H54 (cell line): ENCODE measurements at regions not wholly inside any gene's neighbourhood (a gene's known extent, or its start where the extent isn't known, plus 50 kb on each side); places are given as distances from the start of the nearest gene placed in this dataset.
"Not testable (repeated sequence)": the region's sequence is repeated elsewhere in the genome, so short reads cannot be mapped to it uniquely, and the experiment has no call there.

ENCODE experiments used
- DNase-seq: peaks from one replicate; pipeline ENCODE4 v3.0.0; 2011; ENCODE audit warnings: low spot score, mixed read lengths; ENCODE audit not compliant: insufficient read length
- FAIRE-seq: peaks from 3 replicates; lab custom pipeline; 2011; peaks lifted over from hg19 to GRCh38; lab: Jason Lieb, UNC
- POLR2A ChIP-seq: IDR thresholded peaks from 2 replicates; pipeline ENCODE4 v1.6.1; 2011; ENCODE audit warnings: low read depth, mild to moderate bottlenecking, low read length

GRCh38 chr15:60259469-60259868, 138.3 kb downstream of the ANXA2 start:
- DNase-seq = no peak
- FAIRE-seq = no peak
- TF ChIP-seq POLR2A = no peak

GRCh38 chr15:60264088-60264487, 133.7 kb downstream of the ANXA2 start:
- DNase-seq (no peak), FAIRE-seq (no peak)
- no peak for TF ChIP-seq POLR2A

DNA sequence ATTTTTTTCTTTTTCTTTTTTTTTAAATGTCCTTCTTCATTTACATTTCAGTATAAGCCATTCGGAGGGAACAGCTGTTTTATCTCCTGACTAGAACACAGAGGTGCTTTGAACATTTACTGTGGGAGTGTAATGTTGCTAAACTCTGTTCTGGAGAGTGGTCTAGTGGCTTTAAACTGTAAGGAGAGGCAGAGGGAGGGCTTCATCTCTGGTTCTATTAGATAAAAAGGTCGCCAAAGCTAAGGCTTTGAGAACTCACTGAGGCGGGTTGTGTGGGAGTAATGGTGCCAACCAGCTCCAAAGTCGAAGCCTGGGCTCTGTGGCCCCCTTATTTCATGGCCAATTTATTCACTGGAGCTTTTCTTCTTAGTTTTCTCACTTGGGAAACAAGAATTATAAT, 133.2 kb downstream of the ANXA2 start:
- no peak for DNase-seq
- FAIRE-seq = no peak
- no peak for TF ChIP-seq POLR2A

GRCh38 chr15:60265057-60265456, 132.7 kb downstream of the ANXA2 start:
- TF ChIP-seq POLR2A = no peak
- FAIRE-seq (no peak), DNase-seq (no peak)

- FAIRE-seq (no peak), DNase-seq (no peak)
- TF ChIP-seq POLR2A = no peak
Observed at GRCh38 chr15:60272623-60273022, 125.2 kb downstream of the ANXA2 start.

- no peak for DNase-seq
- no peak for FAIRE-seq
- TF ChIP-seq POLR2A = no peak
Observed at GRCh38 chr15:60275624-60276023, 122.2 kb downstream of the ANXA2 start.

- no peak for FAIRE-seq
- no peak for DNase-seq
- TF ChIP-seq POLR2A = no peak
Observed at GRCh38 chr15:60278879-60279278, 118.9 kb downstream of the ANXA2 start.

GRCh38 chr15:60280259-60280658, 117.5 kb downstream of the ANXA2 start:
- DNase-seq = no peak
- FAIRE-seq = no peak
- no peak for TF ChIP-seq POLR2A

DNA sequence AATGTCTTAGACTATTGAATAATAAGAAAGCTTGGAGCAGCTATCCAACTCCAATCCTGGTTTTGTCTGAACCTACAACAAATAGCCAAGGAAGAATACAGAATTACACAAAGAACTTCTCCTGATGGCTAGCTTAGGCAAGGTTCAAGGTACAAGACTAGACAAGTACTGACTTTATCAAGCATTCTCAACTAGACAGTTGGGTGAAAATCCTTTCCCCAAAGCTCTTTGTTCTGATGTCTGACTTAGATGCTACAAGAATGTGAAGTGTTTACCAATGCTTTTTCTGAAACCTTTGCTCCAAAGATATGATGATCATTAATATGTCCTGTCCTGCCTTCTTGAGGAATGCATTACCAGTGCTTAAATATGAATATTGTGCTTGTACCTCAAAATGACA, 113.8 kb downstream of the ANXA2 start:
- DNase-seq (no peak), FAIRE-seq (no peak)
- TF ChIP-seq POLR2A = no peak

DNA sequence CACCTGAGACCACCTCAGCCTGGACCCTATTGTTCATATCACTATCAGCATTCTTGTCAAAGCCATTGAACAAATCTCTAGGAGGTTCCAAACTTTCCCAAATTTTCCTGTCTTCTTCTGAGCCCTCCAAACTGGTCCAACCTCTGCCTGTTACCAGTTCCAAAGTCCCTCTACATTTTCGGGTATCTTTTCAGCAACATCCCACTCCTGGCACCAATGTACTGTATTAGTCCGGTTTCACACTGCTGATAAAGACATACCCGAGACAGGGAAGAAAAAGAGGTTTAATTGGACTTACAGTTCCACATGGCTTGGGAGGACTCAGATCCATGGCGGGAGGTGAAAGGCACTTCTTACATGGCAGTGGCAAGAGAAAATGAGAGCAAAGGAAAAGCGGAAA, 101.9 kb downstream of the ANXA2 start:
- not testable (repeated sequence) for FAIRE-seq, DNase-seq

DNA sequence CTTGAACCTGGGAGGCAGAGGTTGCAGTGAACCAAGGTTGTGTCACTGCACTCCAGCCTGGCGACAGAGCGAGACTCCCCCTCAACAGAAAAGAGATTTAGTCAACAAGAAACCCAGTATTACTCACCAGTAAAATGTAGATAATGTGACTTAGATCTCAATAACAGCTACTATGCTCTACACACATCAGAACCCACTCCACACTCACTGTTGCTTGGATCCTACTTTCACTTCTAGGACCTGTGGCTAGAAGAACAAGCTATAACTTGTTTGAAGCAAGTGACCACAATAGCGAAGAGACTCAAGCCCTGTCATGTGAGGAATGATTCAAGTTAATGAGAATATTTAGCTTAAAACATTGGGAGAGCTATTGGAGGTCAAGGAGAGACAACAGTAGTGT, 100.7 kb downstream of the ANXA2 start:
- FAIRE-seq = no peak
- TF ChIP-seq POLR2A = no peak
- DNase-seq = no peak
